PC-3 (cell line): ENCODE measurements at regions not wholly inside any gene's neighbourhood (a gene's known extent, or its start where the extent isn't known, plus 50 kb on each side); places are given as distances from the start of the nearest gene placed in this dataset.

ENCODE experiments used
- EZH2 ChIP-seq: fragments of 300-600 bp; sonication (generic); IDR thresholded peaks from one replicate; pipeline ENCODE4 v1.6.1; 2017; ENCODE audit warnings: antibody characterized with exemption, mild to moderate bottlenecking, low read length; ENCODE audit not compliant: unreplicated experiment
- EZH2phosphoT487 ChIP-seq: fragments of 300-600 bp; sonication (generic); IDR thresholded peaks from 2 replicates; pipeline ENCODE4 v1.6.1; 2018; ENCODE audit warnings: mild to moderate bottlenecking, antibody characterized with exemption, low read length, borderline replicate concordance
- TF ChIP-seq, protein P1 (sequence below): fragments of 300-600 bp; sonication (generic); conservative IDR thresholded peaks from 2 replicates; pipeline ENCODE4 v1.5.1; 2017; ENCODE audit warnings: antibody characterized with exemption, low read depth, mild to moderate bottlenecking, low read length

DNA sequence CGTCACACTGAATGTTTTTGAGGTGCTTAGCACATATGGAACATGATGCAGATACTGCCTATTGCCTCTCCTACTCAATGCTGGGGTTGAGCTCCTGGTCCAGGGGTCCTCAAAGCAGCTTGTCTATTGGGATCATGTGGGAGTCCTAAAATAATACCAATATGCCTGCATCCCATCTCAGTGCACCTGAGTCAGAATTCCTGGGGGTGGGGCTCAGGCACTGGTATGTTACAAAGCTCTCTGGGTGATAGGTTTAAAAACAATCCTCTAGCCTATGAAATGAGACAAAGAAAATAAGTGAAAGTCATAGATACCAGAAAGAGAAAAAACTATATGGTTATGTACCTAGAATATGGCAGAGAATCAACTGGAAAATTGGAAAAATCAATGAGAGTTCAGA is 156.6 kb upstream of the NLRP1 start:
- TF ChIP-seq, protein P1, sequence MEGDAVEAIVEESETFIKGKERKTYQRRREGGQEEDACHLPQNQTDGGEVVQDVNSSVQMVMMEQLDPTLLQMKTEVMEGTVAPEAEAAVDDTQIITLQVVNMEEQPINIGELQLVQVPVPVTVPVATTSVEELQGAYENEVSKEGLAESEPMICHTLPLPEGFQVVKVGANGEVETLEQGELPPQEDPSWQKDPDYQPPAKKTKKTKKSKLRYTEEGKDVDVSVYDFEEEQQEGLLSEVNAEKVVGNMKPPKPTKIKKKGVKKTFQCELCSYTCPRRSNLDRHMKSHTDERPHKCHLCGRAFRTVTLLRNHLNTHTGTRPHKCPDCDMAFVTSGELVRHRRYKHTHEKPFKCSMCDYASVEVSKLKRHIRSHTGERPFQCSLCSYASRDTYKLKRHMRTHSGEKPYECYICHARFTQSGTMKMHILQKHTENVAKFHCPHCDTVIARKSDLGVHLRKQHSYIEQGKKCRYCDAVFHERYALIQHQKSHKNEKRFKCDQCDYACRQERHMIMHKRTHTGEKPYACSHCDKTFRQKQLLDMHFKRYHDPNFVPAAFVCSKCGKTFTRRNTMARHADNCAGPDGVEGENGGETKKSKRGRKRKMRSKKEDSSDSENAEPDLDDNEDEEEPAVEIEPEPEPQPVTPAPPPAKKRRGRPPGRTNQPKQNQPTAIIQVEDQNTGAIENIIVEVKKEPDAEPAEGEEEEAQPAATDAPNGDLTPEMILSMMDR, result no peak
- TF ChIP-seq EZH2 (no peak), EZH2phosphoT487 (no peak)
